A673 (cell line): ENCODE measurements at regions not wholly inside any gene's neighbourhood (a gene's known extent, or its start where the extent isn't known, plus 50 kb on each side); places are given as distances from the start of the nearest gene placed in this dataset.

Experiments
- EZH2 ChIP-seq: fragments of 200-600 bp; sonication (generic); IDR thresholded peaks from 2 replicates; pipeline ENCODE4 v1.6.1; 2017; ENCODE audit warnings: borderline replicate concordance, low read depth, mild to moderate bottlenecking, mixed read lengths, antibody characterized with exemption, low read length; ENCODE audit not compliant: poor library complexity, severe bottlenecking
- TF ChIP-seq, protein P1 (sequence below): fragments of 300-800, 200-600 bp; sonication (generic); conservative IDR thresholded peaks from 2 replicates; pipeline ENCODE4 v1.5.1; 2017; ENCODE audit warnings: low read depth, mild to moderate bottlenecking, antibody characterized with exemption, low read length, moderate library complexity, mixed read lengths

DNA sequence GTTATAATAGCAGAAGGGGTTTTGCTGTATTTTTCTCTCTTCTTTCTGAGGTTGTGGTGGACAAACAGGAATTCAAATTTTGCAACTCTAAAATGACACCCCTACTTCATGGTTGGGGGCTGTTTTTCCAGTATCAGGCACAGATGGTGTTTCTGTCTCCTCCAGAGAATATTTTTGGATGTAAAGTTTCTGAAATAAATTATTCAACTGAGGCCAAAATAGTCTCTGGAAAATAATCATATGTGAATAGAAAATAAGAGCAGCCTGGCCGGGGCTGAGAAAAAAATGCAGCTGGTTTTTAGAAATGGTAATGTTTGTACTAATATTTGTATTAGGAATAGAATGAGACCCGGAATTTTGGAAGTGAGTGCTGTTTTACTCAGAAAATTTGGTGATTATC lies 121.3 kb upstream of the ADAMTS9 start:
- TF ChIP-seq, protein P1, sequence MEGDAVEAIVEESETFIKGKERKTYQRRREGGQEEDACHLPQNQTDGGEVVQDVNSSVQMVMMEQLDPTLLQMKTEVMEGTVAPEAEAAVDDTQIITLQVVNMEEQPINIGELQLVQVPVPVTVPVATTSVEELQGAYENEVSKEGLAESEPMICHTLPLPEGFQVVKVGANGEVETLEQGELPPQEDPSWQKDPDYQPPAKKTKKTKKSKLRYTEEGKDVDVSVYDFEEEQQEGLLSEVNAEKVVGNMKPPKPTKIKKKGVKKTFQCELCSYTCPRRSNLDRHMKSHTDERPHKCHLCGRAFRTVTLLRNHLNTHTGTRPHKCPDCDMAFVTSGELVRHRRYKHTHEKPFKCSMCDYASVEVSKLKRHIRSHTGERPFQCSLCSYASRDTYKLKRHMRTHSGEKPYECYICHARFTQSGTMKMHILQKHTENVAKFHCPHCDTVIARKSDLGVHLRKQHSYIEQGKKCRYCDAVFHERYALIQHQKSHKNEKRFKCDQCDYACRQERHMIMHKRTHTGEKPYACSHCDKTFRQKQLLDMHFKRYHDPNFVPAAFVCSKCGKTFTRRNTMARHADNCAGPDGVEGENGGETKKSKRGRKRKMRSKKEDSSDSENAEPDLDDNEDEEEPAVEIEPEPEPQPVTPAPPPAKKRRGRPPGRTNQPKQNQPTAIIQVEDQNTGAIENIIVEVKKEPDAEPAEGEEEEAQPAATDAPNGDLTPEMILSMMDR: no peak
- no peak for TF ChIP-seq EZH2
